ENCODE measurements at regions not wholly inside any gene's neighbourhood (a gene's known extent, or its start where the extent isn't known, plus 50 kb on each side); places are given as distances from the start of the nearest gene placed in this dataset.
"Not testable (repeated sequence)": the region's sequence is repeated elsewhere in the genome, so short reads cannot be mapped to it uniquely, and the experiment has no call there.

GRCh38 chr13:79912403-79912802, 428.5 kb downstream of the SPRY2 start:
- DNase-seq (ENCODE audit: low spot score) = no peak

DNA sequence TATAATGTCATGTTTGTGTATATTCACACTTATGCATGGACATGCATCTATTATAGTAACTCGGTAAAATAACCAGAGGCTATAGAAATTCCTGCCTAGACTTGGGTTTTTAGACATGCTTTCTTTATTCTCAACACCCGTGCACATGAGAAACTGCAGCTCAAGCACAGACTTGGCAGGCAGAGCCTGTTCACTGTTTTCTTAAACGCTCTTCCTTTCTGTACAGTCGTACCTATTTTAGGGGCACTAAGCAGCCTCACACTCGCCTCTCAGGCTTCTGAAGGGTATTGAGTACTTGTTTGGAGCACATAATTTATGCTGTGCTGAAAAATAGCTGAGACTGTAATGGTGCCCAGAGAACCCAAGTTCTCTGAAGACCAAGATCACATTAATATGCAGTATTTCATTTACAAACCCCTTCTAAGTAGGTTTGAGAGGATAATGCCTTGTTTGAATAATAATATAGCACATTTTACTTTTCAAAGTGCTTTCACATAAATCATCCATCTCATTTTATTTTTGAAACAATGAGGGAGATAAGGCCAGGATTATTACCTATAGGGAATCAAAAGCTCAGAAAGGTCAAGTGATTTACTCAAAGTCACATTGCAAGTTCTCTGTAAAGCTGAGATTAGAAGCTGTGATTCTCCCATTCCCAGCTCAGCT, 429.9 kb downstream of the SPRY2 start:
- DNase-seq (ENCODE audit: low spot score) = no peak

- DNase-seq (ENCODE audit: low spot score) = no peak
Observed at GRCh38 chr13:79909644-79910043, 428.7 kb downstream of the NDFIP2 start.

DNA sequence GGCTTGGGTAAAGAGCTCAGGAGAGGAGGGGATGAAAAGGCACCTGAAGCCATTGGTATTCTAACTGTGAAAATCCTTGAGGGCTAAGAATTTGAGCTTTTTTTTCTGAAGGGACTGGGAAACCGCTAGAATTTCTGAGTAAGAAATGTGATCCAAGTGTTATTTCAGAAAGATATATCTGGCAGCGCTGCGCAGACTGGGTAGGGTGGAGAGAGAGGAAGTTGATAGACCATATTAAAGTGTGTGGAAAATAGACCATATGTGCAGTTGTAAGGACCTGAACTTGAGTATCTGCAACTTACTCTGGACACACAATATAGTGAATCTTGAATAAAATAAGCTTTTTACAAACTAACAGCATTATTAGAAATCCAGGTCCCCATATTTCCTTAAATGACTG, 427.4 kb downstream of the NDFIP2 start:
- no peak for DNase-seq (ENCODE audit: low spot score)

DNA sequence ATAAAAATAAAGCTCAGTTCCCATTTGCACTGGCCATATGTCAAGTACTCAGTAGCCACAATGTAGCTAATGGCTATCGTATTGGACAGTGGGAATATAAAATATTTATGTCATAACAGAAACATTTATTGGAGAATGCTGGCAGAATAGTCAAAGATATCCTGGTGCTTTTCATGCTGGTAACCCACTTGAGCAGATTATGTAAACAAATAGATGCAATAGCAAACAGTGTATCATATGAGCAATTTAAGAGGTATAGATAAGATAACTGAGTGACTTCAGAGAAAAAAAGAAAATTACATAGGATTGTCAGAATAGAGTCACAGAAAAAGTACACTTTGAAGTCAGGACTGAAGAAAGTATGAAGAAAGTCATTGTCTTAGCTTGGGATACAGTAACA, 426.6 kb downstream of the NDFIP2 start:
- no peak for DNase-seq (ENCODE audit: low spot score)

- DNase-seq (ENCODE audit: low spot score) = no peak
Observed at GRCh38 chr13:79906345-79906744, 425.4 kb downstream of the NDFIP2 start.

DNA sequence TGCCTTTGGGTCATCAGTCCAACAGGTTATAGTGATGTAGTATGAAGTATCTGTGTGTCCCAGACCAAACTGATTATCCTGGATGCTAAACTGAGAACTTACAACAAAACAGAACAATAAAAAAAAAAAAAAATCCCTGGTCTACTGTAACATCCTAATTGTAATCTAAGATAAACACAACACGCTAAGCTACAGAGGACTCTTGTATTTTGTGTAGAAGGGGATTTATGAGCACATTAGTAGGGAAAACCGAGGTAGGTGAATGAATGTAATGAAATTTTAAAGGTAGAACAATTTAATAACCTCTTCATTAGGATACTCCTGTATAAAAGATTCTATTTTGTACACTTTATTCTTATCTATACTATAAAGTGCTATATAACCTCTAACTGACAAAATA, 424.1 kb downstream of the NDFIP2 start:
- no peak for DNase-seq (ENCODE audit: low spot score)

- no peak for DNase-seq (ENCODE audit: low spot score)
Observed at GRCh38 chr13:79904581-79904980, 423.6 kb downstream of the NDFIP2 start.

- no peak for DNase-seq (ENCODE audit: low spot score)
Observed at GRCh38 chr13:79901336-79901735, 420.4 kb downstream of the NDFIP2 start.

DNA sequence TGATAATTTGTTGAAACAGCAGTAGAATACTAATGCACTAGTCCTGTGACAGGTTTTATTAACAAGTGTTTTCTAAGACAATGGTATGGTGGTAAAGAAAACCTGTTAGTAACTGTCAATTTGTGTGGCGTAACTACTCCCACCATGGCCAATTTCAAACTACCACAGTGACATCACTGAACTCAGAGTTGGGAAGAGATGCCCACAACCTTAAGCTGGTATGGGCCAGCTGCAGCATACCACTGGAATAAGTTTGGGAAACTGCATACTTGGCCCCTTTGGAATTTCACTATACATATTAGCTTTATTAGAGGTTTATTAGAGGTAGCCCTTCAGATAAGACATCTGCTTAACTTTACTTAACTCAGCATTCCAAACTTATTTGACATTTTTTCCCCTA, 419.4 kb downstream of the NDFIP2 start:
- no peak for DNase-seq (ENCODE audit: low spot score)

DNA sequence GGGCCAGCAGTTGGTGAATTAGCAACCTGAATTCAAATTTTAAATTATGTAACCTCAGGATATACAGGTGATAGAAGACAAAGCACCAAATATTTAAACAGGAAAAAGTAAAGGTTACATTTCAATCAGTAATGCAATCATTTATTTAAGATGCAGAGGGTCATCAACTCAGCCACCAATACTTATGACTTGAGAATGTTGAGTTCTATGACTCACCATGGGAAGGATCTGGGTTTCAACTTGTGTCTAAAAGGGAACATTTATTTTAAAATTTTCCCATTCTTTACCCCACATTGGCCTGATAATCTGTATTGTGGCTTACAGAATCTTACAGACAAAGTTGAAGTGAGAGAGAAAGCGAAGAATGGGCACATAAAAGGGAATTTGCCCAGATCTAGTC, 418.0 kb downstream of the NDFIP2 start:
- no peak for DNase-seq (ENCODE audit: low spot score)

- no peak for DNase-seq (ENCODE audit: low spot score)
Observed at GRCh38 chr13:79898202-79898826, 417.4 kb downstream of the NDFIP2 start.

- no peak for DNase-seq (ENCODE audit: low spot score)
Observed at GRCh38 chr13:79896851-79897250, 415.9 kb downstream of the NDFIP2 start.

DNA sequence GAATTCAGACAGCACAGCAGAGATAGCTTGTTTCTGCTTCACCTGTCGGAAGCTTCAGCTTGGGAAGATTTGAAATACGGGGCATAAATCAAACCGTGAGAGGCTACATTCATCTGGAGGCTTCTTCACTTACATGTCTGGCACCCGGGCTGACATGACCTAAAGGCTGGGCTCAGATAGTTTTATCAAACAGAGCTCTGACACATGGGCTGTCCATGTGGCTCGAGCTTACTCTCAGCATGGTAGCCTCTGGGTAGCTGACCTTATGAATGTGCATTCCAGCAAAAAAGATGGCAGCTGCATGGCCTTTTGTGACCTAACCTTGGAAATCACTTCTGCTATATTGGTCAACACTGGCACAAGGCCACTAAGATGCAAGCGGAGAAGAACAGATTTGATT, 414.5 kb downstream of the NDFIP2 start:
- DNase-seq (ENCODE audit: low spot score) = no peak

DNA sequence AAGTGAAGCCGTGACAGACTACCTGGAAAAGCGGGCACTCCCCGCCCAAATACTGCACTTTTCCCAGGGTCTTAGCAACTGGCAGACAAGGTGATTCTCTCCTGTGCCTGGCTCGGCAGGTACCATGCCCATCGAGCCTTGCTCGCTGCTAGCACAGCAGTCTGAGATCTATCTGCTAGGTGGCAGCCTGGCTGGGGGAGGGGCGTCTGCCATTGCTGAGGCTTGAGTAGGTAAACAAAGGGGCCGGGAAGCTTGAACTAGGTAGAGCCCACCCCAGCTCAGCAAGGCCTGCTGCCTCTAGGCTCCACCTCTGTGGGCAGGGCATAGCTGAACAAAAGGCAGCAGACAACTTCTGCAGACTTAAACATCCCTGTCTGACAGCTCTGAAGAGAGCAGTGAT, 406.3 kb downstream of the NDFIP2 start:
- DNase-seq (ENCODE audit: low spot score) = not testable (repeated sequence)

GRCh38 chr13:79886601-79887000, 405.6 kb downstream of the NDFIP2 start:
- no peak for DNase-seq (ENCODE audit: low spot score)

- DNase-seq (ENCODE audit: low spot score) = no peak
Observed at GRCh38 chr13:79884890-79885289, 403.9 kb downstream of the NDFIP2 start.

- no peak for DNase-seq (ENCODE audit: low spot score)
Observed at GRCh38 chr13:79883216-79883615, 402.3 kb downstream of the NDFIP2 start.

GRCh38 chr13:79880818-79881217, 399.9 kb downstream of the NDFIP2 start:
- no peak for DNase-seq (ENCODE audit: low spot score)

DNA sequence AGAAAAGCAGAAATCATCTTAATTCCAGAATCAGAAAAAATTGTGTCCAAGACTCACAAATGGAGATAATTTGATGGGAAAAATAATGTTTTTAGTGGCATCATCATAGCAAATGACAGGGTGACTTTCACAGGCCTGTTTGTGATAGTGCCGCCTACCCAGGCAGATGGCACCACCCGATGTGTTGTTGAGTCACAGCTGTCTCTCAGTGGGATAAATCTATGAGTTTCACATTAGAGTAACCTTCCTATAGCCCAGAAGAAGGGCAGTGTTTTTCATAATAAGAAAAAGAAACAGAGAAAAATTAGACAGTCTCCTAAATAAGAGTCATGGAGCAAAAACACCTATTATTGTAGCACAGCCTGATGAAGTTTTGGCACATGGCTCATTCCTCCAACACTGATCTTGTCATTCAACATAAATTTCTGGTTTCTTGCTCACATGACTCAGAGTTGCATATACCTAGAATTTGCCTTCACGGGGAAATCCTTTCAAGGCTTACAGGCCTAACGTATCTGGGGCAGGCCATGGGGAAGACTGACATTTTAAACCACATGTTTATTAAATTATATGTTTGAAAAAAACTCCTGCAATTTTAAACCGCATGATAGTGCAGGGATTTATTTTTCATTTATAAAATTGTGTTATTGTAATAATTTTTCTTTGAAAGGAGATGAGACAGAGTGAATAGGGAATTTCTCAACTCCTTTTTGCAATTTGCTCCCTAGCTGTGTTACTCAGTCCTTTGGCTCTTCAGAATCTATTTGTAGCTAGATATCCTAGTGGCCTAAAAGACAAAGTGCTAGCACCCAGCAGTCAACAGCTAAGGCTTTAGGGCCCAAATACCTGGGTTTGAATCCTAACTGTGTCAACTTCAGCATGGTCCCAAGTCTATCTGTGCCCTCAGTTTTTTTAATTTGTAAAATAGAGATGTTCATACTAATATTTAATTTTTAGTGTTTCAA, 393.7 kb downstream of the NDFIP2 start:
- DNase-seq (ENCODE audit: low spot score) = no peak

DNA sequence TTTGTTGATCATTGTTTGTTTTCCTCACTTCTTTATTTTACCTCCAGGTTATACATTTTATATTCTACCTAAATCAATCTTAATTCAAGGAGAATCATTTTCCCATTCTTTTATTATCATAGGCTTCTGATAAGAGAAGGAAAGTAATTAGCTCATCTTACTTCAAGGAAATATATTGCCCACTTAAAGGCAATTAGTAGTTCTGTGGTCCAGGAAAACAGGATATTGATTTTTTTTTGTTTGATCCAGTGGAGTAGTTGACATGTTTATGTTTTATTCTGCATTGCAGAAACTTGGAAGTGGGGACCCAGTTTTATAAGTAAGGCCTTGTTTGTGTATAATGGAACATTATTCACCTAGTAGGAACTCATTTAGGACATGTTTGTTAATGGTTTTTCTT, 390.6 kb downstream of the NDFIP2 start:
- no peak for DNase-seq (ENCODE audit: low spot score)

DNA sequence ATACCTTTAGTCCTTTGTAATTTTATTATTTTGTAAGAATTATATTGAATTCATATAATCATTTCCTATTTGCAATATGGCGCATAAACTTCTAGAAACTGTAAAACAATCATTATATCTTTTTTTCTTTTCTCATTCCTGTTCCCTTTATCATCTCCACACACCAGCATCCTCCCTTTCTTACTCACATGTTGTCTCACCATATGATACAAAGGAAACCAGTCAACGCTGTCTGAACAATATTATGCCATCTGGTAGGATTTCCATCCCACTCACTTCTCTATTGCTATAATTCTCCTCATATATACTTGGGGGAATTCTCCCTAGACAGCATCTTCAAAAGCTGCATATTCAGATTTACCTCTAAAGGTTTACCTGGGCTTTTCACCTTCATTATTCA, 389.8 kb downstream of the NDFIP2 start:
- DNase-seq (ENCODE audit: low spot score) = no peak

- DNase-seq (ENCODE audit: low spot score) = no peak
Observed at GRCh38 chr13:79870123-79870522, 389.2 kb downstream of the NDFIP2 start.

Data from NAMALWA (cell line).